ENCODE measurements at regions not wholly inside any gene's neighbourhood (a gene's known extent, or its start where the extent isn't known, plus 50 kb on each side); places are given as distances from the start of the nearest gene placed in this dataset.

DNA sequence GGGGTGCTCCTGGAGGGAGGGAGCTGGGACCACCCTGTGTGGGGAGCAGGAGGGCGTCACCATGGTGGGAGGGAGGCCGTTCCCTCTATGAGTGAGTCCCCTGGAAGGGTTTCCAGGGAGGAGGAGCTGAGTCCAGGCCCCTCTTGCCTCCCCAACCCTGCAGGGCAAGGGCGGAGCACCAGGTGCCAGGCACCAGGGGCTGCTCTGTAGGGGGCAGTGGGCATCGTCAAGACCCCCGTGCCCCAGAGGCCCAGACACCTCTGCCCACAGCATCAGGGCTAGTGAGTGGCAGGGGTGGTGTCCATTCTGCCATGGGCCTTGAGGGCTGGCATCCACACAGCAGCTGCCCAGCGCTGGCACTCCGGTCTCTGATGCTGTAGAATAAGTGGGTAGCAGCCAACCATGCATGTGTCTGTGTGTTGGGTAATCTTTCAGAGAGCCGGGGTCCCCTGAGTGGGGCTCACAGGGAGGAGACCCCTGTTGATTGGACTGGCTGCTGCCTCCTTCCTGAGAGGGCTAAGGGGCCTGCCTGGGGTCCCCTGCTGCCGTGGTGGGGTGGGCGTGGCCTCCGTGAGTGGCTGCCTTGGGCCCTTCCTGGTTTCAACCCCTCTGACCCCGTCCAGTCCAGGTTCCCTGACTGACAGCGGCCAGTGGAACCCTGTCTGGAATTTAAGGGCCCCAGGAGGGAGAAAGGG is 72.7 kb upstream of the RNU6ATAC start:
- Histone ChIP-seq H3K4me1 (ENCODE audit: control insufficient read depth in 3 of 3, insufficient read depth in 2 of 3, low read depth in 1 of 3, low read length in 2 of 3) (no peaks in the 10 kb centered on the region), H3K27me3 (ENCODE audit: control insufficient read depth in 3 of 3, insufficient read depth in 3 of 3, low read length in 3 of 3) (no peaks in the 10 kb centered on the region), H3K36me3 (ENCODE audit: control insufficient read depth in 3 of 3, insufficient read depth in 2 of 3, low read depth in 1 of 3, low read length in 3 of 3) (no peaks in the 10 kb centered on the region), H3K27ac (ENCODE audit: low read depth in 1 of 3, low read length in 2 of 3) (no peak overlapping the region), H3K9me3 (ENCODE audit: control insufficient read depth in 2 of 2, insufficient read depth in 1 of 2, low read depth in 1 of 2, low read length in 1 of 2) (no peaks in the 10 kb centered on the region), H3K4me3 (ENCODE audit: low read depth in 1 of 3, low read length in 3 of 3) (no peak overlapping the region)
- WGBS, 3 donors: 73 to 86% (median 78%) methylated on average over 13 of the region's 13 CpGs
- DNase-seq (no peak), FAIRE-seq (no peak)

DNA sequence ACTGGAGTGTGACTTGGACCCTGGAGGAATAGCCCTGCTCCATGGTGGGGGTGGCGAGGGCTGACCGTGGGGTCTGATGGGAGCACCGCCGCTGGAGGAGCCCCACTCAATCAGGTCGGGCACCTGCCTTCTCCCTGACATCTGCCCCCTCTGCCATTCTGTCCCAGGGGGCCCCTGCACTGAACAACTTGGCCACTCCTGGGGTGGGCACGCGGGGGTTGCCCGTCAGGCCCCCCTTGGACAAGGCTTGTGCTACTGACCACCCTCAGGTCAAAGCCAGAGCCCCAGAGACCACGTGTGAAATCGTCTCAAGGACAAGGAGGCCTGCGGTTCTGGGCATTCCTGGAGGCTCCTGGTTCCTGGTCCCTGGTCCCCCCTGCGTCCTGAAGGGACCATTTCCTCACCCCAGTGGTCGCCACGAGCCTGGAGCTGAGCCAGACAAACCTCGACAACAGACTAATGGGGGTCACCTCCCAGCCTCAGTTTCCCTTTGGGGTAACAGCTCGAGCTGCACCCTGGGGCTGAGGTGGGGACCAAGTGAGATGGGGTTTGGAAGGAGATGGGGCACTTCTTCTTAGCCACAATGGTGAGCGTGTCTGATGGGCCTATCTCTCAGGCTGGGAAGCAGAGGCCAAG is 73.4 kb upstream of the RNU6ATAC start:
- FAIRE-seq (no peak), DNase-seq (no peak)
- WGBS, 3 donors: 82 to 85% (median 84%) methylated on average over 17 of the region's 17 CpGs

DNA sequence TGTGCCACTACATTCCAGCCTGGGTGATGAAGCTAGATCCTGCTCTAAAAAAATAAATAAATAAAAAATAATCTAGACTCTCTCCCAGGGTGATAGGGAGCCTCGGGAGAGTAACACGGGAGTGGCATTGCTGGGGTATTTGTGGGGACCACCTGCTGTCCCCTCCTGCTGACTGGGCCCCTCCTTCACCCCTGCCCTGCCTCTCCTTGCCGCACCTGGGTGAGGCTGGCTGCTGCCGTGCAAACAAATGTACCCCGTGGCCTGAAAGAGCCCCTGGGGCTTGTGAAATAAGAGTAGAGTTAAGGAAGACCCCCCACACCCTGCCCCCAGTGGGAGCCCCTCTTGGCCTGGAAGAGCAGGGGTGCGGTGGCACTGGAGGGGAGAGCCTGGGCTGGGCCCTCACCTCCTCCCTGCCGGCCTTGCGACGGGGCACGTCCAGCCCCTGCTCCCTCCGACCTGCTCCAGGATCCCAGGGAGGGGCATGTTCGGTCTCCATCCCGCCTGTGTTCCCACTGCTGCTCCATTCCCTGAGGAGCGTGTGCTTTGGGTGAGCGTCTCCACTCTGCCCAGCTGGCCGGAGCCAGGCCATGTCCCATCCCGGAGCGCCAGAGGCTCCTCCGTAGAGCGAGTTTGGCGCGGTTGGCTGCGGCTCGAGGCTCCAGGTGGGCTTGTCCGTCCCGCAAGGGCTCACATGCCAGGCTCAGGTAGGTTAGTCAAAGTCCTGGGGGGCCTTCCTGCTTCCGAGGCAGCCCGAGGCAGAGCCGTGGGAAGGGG is 75.0 kb upstream of the RNU6ATAC start:
- 87% methylated on average over 26 to 29 of the region's 29 CpGs for WGBS, 3 donors
- Histone ChIP-seq H3K9me3 (ENCODE audit: control insufficient read depth in 2 of 2, insufficient read depth in 1 of 2, low read depth in 1 of 2, low read length in 1 of 2) (no peaks in the 10 kb centered on the region), H3K4me3 (ENCODE audit: low read depth in 1 of 3, low read length in 3 of 3) (no peak overlapping the region), H3K27me3 (ENCODE audit: control insufficient read depth in 3 of 3, insufficient read depth in 3 of 3, low read length in 3 of 3) (peaks cover 0 to 5% (median 0%) of the 10 kb centered on the region in 3 donors), H3K27ac (ENCODE audit: low read depth in 1 of 3, low read length in 2 of 3) (no peak overlapping the region), H3K4me1 (ENCODE audit: control insufficient read depth in 3 of 3, insufficient read depth in 2 of 3, low read depth in 1 of 3, low read length in 2 of 3) (no peaks in the 10 kb centered on the region), H3K36me3 (ENCODE audit: control insufficient read depth in 3 of 3, insufficient read depth in 2 of 3, low read depth in 1 of 3, low read length in 3 of 3) (no peaks in the 10 kb centered on the region)
- DNase-seq: no peak
- no peak for FAIRE-seq

More for the DNA sequence above, 73.4 kb upstream of the RNU6ATAC start:
- no peaks in the 10 kb centered on the region for H3K36me3 ChIP-seq (ENCODE audit: control insufficient read depth in 3 of 3, insufficient read depth in 2 of 3, low read depth in 1 of 3, low read length in 3 of 3)
- peaks cover 0 to 3% (median 0%) of the 10 kb centered on the region in 3 donors for H3K27me3 ChIP-seq (ENCODE audit: control insufficient read depth in 3 of 3, insufficient read depth in 3 of 3, low read length in 3 of 3)
- H3K4me3 ChIP-seq (ENCODE audit: low read depth in 1 of 3, low read length in 3 of 3): no peak overlapping the region
- no peaks in the 10 kb centered on the region for H3K4me1 ChIP-seq (ENCODE audit: control insufficient read depth in 3 of 3, insufficient read depth in 2 of 3, low read depth in 1 of 3, low read length in 2 of 3)
- H3K27ac ChIP-seq (ENCODE audit: low read depth in 1 of 3, low read length in 2 of 3): no peak overlapping the region
- H3K9me3 ChIP-seq (ENCODE audit: control insufficient read depth in 2 of 2, insufficient read depth in 1 of 2, low read depth in 1 of 2, low read length in 1 of 2): no peaks in the 10 kb centered on the region

DNA sequence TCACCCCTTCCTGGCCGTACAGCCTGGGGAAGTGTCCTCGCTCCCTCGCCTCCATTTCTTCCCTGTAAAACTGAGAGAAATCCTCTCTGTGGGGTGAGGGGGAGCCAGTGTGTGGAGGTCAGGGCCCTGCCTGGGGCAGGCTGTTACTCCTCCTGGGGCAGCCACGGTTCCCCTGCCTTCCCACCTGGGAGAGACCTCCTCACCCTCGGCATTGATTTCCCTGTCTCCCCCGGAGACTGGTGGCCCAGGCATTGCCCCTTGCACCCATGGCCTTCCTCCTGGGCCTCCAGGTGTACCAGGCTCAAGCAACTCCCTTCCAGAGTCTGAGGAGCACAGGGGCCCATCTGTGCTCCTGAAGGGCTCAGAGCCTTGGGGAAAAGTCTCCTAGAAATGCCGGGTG is 75.6 kb upstream of the RNU6ATAC start:
- H3K4me3 ChIP-seq (ENCODE audit: low read depth in 1 of 3, low read length in 3 of 3): no peak overlapping the region
- DNase-seq (no peak), FAIRE-seq (no peak)
- peak overlapping the region in 1 of 3 donors; percentile 17 for H3K27ac ChIP-seq (ENCODE audit: low read depth in 1 of 3, low read length in 2 of 3)
- H3K36me3 ChIP-seq (ENCODE audit: control insufficient read depth in 3 of 3, insufficient read depth in 2 of 3, low read depth in 1 of 3, low read length in 3 of 3): no peaks in the 10 kb centered on the region
- no peaks in the 10 kb centered on the region for H3K4me1 ChIP-seq (ENCODE audit: control insufficient read depth in 3 of 3, insufficient read depth in 2 of 3, low read depth in 1 of 3, low read length in 2 of 3)
- H3K27me3 ChIP-seq (ENCODE audit: control insufficient read depth in 3 of 3, insufficient read depth in 3 of 3, low read length in 3 of 3): peaks cover 0 to 5% (median 0%) of the 10 kb centered on the region in 3 donors
- no peaks in the 10 kb centered on the region for H3K9me3 ChIP-seq (ENCODE audit: control insufficient read depth in 2 of 2, insufficient read depth in 1 of 2, low read depth in 1 of 2, low read length in 1 of 2)
- 71 to 77% (median 76%) methylated on average over 7 of the region's 7 CpGs for WGBS, 3 donors

DNA sequence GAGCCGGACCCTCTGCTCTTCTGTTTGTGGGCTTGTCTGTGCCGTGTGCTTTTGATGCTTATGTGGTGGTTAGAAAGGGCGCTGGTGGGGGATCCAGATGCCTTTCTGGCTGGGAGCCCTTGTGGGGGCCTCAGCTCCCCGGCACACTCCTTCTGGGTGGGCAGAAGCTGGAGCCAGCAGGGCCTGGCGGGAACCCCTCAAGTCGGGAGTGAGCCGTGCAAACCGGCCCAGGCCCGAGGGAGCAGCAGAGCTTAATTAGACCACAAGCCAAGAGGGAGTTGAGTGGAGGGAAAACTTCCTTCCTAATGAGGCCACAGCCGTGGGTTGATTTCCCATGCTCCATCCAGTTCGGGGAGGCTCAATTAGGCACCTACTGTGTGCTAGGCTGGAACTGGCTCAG is 76.0 kb upstream of the RNU6ATAC start:
- 41 to 77% (median 63%) methylated on average over 11 of the region's 11 CpGs for WGBS, 3 donors
- peak overlapping the region in 1 of 3 donors; percentile 17 for H3K27ac ChIP-seq (ENCODE audit: low read depth in 1 of 3, low read length in 2 of 3)
- no peak overlapping the region for H3K4me3 ChIP-seq (ENCODE audit: low read depth in 1 of 3, low read length in 3 of 3)
- H3K9me3 ChIP-seq (ENCODE audit: control insufficient read depth in 2 of 2, insufficient read depth in 1 of 2, low read depth in 1 of 2, low read length in 1 of 2): no peaks in the 10 kb centered on the region
- no peak for DNase-seq
- H3K4me1 ChIP-seq (ENCODE audit: control insufficient read depth in 3 of 3, insufficient read depth in 2 of 3, low read depth in 1 of 3, low read length in 2 of 3): no peaks in the 10 kb centered on the region
- FAIRE-seq: no peak
- no peaks in the 10 kb centered on the region for H3K36me3 ChIP-seq (ENCODE audit: control insufficient read depth in 3 of 3, insufficient read depth in 2 of 3, low read depth in 1 of 3, low read length in 3 of 3)
- H3K27me3 ChIP-seq (ENCODE audit: control insufficient read depth in 3 of 3, insufficient read depth in 3 of 3, low read length in 3 of 3): peaks cover 0 to 5% (median 0%) of the 10 kb centered on the region in 3 donors

DNA sequence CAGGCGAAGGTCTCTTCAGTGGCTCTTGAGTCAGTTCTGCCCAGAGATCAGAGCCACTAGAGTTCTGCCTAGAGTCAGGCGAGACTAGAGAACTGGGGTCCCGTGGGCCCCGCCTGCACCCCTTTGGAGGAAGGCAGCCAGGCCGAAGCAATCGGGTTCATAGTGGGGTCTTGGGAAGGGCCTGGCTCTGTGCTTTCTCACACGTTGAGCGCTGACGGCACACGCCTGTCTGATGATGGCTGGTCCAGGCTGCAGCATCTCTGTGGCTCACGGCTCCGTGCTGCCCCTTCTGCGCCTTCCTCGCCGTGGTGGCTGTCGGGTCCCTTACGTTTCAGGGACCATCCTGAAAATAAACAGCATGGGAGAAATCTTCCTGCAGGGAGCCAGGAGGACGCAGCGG is 78.3 kb upstream of the RNU6ATAC start:
- H3K27ac ChIP-seq (ENCODE audit: low read depth in 1 of 3, low read length in 2 of 3): no peak overlapping the region
- WGBS, 3 donors: 78 to 87% (median 87%) methylated on average over 19 of the region's 19 CpGs
- FAIRE-seq: no peak
- DNase-seq: no peak
- peaks cover 0 to 2% of the 10 kb centered on the region in 2 donors for H3K9me3 ChIP-seq (ENCODE audit: control insufficient read depth in 2 of 2, insufficient read depth in 1 of 2, low read depth in 1 of 2, low read length in 1 of 2)
- H3K4me1 ChIP-seq (ENCODE audit: control insufficient read depth in 3 of 3, insufficient read depth in 2 of 3, low read depth in 1 of 3, low read length in 2 of 3): no peaks in the 10 kb centered on the region
- H3K36me3 ChIP-seq (ENCODE audit: control insufficient read depth in 3 of 3, insufficient read depth in 2 of 3, low read depth in 1 of 3, low read length in 3 of 3): no peaks in the 10 kb centered on the region
- no peak overlapping the region for H3K4me3 ChIP-seq (ENCODE audit: low read depth in 1 of 3, low read length in 3 of 3)
- peaks cover 0 to 5% (median 0%) of the 10 kb centered on the region in 3 donors for H3K27me3 ChIP-seq (ENCODE audit: control insufficient read depth in 3 of 3, insufficient read depth in 3 of 3, low read length in 3 of 3)

DNA sequence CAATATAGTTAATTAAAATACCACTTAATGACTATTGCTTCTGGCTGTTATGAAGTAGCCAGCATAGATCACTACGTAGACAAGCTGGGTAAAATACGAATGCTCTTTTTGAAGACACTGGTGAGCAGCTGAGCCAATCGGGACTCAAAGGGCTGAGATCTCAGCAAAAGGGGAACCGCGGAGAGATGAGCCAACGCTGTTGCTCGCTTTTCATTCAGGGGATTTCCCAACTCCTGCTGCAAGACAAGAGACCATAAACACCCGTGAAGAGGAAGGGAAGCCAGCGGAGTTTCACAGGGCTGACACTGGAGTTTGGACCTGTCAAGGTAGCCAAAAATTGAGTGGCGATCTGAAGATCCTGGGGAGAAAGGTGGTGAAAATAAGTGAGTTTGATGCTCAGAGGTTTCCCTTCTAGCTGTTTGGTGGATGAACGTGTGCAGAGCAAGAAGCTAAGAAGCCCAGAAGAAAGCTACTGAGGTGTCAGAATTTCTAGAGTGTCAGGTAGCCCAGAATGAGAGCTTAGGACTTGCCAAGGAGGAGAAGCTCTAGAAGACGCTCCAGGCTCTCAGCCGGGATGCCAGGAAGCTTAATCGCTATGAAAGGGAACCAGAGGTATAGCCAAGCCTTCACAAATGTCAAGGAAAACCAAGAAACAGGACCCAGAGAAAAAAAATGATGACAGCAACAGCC is 79.6 kb upstream of the RNU6ATAC start:
- Histone ChIP-seq H3K4me1 (ENCODE audit: control insufficient read depth in 3 of 3, insufficient read depth in 2 of 3, low read depth in 1 of 3, low read length in 2 of 3) (no peaks in the 10 kb centered on the region), H3K27me3 (ENCODE audit: control insufficient read depth in 3 of 3, insufficient read depth in 3 of 3, low read length in 3 of 3) (peaks cover 0 to 5% (median 0%) of the 10 kb centered on the region in 3 donors), H3K27ac (ENCODE audit: low read depth in 1 of 3, low read length in 2 of 3) (no peak overlapping the region), H3K9me3 (ENCODE audit: control insufficient read depth in 2 of 2, insufficient read depth in 1 of 2, low read depth in 1 of 2, low read length in 1 of 2) (peaks cover 0 to 13% of the 10 kb centered on the region in 2 donors), H3K4me3 (ENCODE audit: low read depth in 1 of 3, low read length in 3 of 3) (no peak overlapping the region), H3K36me3 (ENCODE audit: control insufficient read depth in 3 of 3, insufficient read depth in 2 of 3, low read depth in 1 of 3, low read length in 3 of 3) (no peaks in the 10 kb centered on the region)
- DNase-seq (peak in 1 of 2 donors; percentile 22), FAIRE-seq (no peak)
- 13 to 27% (median 18%) methylated on average over 14 of the region's 14 CpGs for WGBS, 3 donors

DNA sequence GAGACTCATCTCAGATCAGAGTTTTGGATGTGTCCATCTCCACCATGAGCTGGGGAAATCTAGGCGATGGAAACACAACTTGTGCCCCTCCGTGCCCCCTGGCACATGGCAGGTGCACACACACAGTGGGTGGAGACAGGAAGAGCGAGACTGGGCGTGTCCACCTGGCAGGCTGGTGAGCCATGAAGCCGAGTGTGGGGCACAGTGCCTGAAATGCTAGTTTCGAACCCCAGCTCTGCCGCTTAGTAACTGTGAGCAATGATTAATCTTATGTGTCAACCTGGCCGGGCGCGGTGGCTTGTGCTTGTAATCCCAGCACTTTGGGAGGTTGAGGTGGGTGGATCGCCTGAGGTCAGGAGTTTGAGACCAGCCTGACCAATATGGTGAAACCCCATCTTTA is 80.8 kb upstream of the RNU6ATAC start:
- DNase-seq: no peak
- Histone ChIP-seq H3K4me1 (ENCODE audit: control insufficient read depth in 3 of 3, insufficient read depth in 2 of 3, low read depth in 1 of 3, low read length in 2 of 3) (no peaks in the 10 kb centered on the region), H3K27me3 (ENCODE audit: control insufficient read depth in 3 of 3, insufficient read depth in 3 of 3, low read length in 3 of 3) (peaks cover 0 to 5% (median 0%) of the 10 kb centered on the region in 3 donors), H3K36me3 (ENCODE audit: control insufficient read depth in 3 of 3, insufficient read depth in 2 of 3, low read depth in 1 of 3, low read length in 3 of 3) (no peaks in the 10 kb centered on the region), H3K9me3 (ENCODE audit: control insufficient read depth in 2 of 2, insufficient read depth in 1 of 2, low read depth in 1 of 2, low read length in 1 of 2) (peaks cover 0 to 15% of the 10 kb centered on the region in 2 donors), H3K27ac (ENCODE audit: low read depth in 1 of 3, low read length in 2 of 3) (no peak overlapping the region), H3K4me3 (ENCODE audit: low read depth in 1 of 3, low read length in 3 of 3) (no peak overlapping the region)
- no peak for FAIRE-seq
- WGBS, 3 donors: 39 to 68% (median 60%) methylated on average over 11 of the region's 11 CpGs
